Glutamatergic neuron (in vitro differentiated cells): ENCODE measurements at regions not wholly inside any gene's neighbourhood (a gene's known extent, or its start where the extent isn't known, plus 50 kb on each side); places are given as distances from the start of the nearest gene placed in this dataset.

Source experiments
- DNase-seq: peaks from one replicate; pipeline ENCODE4 v3.0.0; 2022
- H3K27ac Mint-ChIP-seq: one replicate; pipeline ENCODE4 v1.8.0; 2020; ENCODE audit warnings: mild to moderate bottlenecking, mixed read lengths, inconsistent platforms; ENCODE audit not compliant: unreplicated experiment
- H3K27me3 Mint-ChIP-seq: one replicate; pipeline ENCODE4 v1.8.0; 2020; ENCODE audit warnings: mild to moderate bottlenecking, moderate library complexity, mixed read lengths, inconsistent platforms; ENCODE audit not compliant: unreplicated experiment
- H3K36me3 Mint-ChIP-seq: one replicate; pipeline ENCODE4 v1.8.0; 2020; ENCODE audit warnings: mild to moderate bottlenecking, mixed read lengths, inconsistent platforms; ENCODE audit not compliant: unreplicated experiment
- H3K4me1 Mint-ChIP-seq: one replicate; pipeline ENCODE4 v1.8.0; 2020; ENCODE audit warnings: mild to moderate bottlenecking, low read depth, mixed read lengths, inconsistent platforms; ENCODE audit not compliant: unreplicated experiment
- H3K4me3 Mint-ChIP-seq: one replicate; pipeline ENCODE4 v1.8.0; 2020; ENCODE audit warnings: mild to moderate bottlenecking, mixed read lengths, inconsistent platforms; ENCODE audit not compliant: unreplicated experiment
- H3K9me3 Mint-ChIP-seq: one replicate; pipeline ENCODE4 v1.8.0; 2020; ENCODE audit warnings: mild to moderate bottlenecking, moderate library complexity, mixed read lengths, inconsistent platforms; ENCODE audit not compliant: unreplicated experiment
- TF ChIP-seq, protein P1 (sequence below): fragments of 200-600 bp; sonication (generic); IDR thresholded peaks from one replicate; pipeline ENCODE4 v1.5.0; 2021; ENCODE audit not compliant: partially characterized antibody, unreplicated experiment

DNA sequence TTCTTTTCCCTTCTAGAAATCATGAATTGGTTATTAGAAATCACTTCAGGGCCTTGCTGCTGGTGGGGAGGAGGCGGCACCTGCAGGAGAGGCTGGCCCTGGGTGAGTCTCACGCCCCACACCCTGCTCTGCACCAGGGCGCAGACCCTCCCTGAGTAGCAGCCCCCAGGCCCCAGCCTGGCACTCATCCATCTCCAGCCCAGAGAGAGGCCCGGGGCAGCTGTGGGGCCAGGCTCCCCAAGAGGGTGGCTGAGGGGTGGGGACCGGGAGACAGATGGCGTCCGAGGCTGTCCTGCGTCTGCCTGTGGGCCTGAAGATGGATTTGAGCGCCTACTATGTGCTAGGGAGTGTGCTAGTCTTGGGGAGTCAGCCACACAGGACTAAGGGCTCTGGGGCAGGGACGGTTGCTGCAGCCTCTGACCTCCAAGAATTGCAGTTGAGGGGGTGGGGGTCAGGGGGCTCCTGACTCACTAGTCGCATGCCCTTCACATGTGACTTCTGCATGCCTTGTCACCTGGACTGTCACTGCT, 59.6 kb upstream of the GATA5 start:
- H3K9me3 Mint-ChIP-seq = peaks cover 3% of the 10 kb centered on the region
- H3K27me3 Mint-ChIP-seq = peaks cover 7% of the 10 kb centered on the region
- H3K36me3 Mint-ChIP-seq = no peaks in the 10 kb centered on the region
- TF ChIP-seq, protein P1, sequence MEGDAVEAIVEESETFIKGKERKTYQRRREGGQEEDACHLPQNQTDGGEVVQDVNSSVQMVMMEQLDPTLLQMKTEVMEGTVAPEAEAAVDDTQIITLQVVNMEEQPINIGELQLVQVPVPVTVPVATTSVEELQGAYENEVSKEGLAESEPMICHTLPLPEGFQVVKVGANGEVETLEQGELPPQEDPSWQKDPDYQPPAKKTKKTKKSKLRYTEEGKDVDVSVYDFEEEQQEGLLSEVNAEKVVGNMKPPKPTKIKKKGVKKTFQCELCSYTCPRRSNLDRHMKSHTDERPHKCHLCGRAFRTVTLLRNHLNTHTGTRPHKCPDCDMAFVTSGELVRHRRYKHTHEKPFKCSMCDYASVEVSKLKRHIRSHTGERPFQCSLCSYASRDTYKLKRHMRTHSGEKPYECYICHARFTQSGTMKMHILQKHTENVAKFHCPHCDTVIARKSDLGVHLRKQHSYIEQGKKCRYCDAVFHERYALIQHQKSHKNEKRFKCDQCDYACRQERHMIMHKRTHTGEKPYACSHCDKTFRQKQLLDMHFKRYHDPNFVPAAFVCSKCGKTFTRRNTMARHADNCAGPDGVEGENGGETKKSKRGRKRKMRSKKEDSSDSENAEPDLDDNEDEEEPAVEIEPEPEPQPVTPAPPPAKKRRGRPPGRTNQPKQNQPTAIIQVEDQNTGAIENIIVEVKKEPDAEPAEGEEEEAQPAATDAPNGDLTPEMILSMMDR = no peak
- no peak overlapping the region for H3K27ac Mint-ChIP-seq
- peaks cover 8% of the 10 kb centered on the region for H3K4me1 Mint-ChIP-seq
- DNase-seq = no peak
- H3K4me3 Mint-ChIP-seq = no peak overlapping the region

DNA sequence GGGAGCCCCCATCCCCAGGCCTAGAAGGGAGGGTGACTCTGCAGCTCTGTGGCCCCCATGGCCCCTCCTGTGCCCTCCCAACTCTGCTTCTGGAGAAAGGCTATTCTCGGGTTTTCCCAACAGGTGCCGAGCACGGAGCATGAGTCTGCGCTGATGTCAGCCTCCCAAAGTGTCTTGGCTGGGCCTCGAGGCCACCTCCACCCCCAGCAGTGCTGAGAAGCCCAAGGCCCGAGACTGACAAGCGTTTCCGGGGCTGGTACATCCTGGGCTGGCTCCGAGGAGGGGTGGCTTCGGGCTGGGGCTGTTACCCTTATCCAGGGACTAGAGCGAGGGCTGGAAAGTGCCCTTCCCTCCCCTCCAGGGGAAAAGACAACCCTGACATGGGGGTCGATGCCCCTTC, 60.2 kb upstream of the GATA5 start:
- Mint-ChIP-seq H3K27ac (no peak overlapping the region), H3K27me3 (peaks cover 5% of the 10 kb centered on the region), H3K9me3 (peaks cover 2% of the 10 kb centered on the region), H3K4me3 (no peak overlapping the region), H3K4me1 (peaks cover 3% of the 10 kb centered on the region), H3K36me3 (no peaks in the 10 kb centered on the region)
- TF ChIP-seq, protein P1 = no peak
- DNase-seq = no peak

DNA sequence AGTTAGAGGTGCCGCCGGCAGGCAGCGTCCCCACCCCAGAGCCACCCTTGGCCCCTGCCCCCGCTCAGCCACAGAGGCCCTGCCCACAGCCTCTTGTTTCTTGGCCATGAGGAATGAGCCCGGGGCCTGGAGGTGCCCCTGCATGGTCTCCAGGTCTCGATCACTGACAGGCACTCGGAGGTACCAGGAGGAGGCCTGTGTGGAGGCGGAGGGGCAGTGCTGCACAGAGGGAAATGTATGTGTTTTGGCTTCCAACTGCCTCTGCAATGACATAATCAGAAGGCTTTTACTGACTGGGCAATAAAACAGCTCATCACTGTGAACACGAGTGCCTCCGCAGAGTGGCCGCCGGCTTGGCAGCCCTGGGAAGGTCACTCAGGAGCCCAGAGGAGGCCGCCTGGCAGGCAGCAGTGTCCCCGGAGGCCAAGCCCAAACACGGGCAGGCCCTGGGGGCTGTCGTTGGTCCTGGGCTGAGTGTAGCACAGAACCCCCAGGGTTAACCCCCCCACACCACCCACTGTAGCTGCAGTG, 61.1 kb upstream of the GATA5 start:
- Mint-ChIP-seq H3K27me3 (peaks cover 5% of the 10 kb centered on the region), H3K9me3 (no peaks in the 10 kb centered on the region), H3K27ac (no peak overlapping the region), H3K4me1 (peaks cover 3% of the 10 kb centered on the region), H3K4me3 (no peak overlapping the region), H3K36me3 (no peaks in the 10 kb centered on the region)
- no peak for DNase-seq
- TF ChIP-seq, protein P1 = no peak

DNA sequence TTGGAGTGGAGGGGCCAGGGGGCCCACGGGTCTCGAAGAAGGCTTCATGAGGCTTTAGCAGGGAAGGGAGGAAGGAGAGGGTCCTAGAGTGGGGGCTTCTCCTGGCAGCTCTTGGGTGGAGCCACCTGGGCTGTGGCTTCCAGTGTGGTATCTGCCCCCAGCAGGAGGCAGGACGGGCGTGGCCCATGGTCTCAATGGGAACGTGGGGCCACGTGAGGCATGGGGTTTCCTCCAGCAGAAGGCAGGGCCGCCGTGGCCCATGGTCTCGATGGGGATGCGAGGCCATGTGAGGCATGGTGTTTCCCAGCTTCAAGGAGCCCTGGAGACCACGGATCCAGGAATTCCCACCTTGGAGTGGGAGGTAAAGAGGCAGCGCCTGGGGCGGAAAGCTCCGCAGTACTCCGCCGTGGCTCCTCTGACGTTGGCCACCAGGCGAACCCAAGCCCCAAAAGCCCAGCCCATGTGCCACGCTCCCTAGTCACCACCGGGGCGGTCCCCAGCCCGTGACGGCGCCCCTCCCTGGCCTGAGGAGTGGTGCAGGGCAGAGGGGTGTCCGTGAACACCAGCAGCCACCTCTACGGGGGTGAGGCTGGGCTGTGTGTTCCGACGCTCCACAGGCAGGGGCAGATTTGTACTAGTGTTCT, 62.0 kb upstream of the GATA5 start:
- Mint-ChIP-seq H3K9me3 (no peaks in the 10 kb centered on the region), H3K4me3 (no peak overlapping the region), H3K27ac (no peak overlapping the region), H3K4me1 (peaks cover 3% of the 10 kb centered on the region), H3K36me3 (no peaks in the 10 kb centered on the region), H3K27me3 (peaks cover 8% of the 10 kb centered on the region)
- no peak for DNase-seq
- TF ChIP-seq, protein P1 = no peak
